CD1c-positive myeloid dendritic cell (primary cell): ENCODE measurements at regions not wholly inside any gene's neighbourhood (a gene's known extent, or its start where the extent isn't known, plus 50 kb on each side); places are given as distances from the start of the nearest gene placed in this dataset.

Experiments used
- DNase-seq: peaks from one replicate; pipeline ENCODE4 v3.0.0-alpha.2; 2016; ENCODE audit errors: extremely low spot score

DNA sequence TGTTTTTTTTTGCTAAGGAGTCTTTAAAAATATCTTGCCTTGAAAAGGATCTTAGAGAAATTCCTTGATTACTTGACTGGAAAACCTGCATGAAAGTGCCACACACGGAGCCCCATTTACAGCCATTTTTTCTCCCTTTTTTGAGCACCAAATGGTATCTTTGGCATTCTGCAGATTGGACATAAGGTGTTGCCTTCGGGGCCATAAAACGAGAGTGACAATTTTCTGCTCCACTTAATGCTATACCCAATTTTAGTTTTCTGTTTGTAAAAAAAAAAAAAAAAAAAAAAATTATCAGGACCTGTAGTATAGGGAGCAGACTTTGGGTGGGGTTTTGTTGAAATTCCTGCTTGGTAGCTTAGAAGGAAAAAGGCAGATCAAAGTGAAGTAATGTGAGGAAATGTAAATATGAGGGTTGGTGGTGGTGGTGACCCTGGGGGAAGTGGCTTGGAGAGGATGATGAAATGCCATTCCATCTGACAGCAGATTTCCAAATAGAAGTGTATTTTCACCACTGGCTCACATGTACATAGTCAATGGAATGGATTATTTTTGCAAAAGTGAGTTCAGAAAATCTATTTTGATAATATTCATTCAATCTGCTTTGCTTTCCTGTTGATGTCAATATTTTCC lies 212.1 kb upstream of the SOX4 start:
- no peak for DNase-seq

DNA sequence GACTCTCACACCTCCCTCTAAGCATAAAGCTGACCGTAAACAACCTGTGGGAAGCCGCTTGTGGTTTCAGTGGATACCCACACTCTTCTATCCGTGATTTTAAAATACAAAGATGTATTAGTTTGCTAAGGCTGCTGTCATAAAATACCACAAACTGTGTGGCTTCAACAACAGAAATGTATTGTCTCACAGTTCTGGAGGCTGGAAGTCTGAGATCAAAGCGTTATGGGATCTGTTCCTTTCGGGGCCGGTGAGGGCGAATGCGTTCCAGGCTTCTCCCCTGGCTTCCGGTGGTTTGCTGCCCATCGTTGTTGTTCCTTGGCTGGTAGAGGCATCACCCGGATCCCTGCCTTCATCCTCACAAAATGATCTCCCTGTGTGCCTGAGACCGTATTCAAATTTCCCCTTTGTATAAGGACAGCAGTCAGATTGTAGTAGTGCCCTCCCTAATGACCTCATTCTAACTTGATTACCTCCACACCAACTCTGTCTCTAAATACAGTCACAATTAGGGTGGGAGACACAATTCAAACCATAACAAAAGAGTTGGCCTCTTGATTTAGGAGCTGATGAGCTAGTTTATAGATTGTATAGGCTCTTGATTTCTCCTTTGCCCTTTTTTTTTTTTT lies 210.6 kb upstream of the SOX4 start:
- DNase-seq, result no peak

DNA sequence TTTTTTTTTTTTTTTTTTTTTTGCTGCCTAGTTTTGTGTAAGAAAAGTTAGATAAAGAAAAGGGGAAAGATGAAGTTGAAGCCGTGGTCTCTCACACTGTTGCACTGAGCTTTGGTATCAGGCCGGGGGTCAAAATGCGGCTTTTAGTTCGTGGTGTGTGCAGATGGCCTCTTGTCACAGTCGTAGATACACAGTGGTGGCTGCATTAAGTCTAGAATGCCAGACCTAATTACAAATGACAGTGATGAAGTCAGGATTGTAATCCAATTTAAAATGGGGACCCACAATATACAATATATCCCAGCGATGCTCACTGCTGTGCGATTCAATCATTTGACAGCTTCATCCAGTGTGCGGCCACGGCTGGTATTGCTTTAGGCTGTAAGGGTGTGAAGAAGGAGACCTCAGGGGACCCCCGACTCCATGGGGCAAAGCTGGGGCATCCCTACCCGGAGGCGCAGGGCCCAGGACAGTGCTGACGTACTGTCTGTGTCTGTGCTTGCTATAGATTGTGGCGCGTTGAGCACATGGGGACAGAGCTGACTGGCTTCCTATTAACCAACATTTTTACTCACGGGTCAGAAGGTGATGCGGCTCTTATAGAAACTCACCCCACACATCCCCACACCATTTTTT lies 210.0 kb upstream of the SOX4 start:
- no peak for DNase-seq

DNA sequence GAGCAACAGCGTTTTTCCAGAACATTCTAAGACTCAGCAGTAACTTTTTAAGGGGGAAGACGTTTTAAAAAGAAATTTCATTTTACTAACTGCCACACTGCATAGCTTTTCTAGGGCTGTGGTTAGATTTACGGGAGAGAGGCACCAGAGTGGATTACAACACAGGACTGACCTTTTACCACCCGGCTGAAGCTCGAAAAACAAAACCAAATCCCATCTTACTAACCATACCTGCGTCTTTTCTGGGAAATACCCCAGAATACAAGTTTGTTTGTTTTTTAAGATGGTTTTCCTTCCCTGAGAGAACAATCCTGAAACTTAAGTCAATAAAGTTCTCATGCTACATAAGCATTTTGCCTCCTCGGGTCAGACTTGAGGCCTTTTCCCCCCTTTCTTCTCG lies 209.3 kb upstream of the SOX4 start:
- DNase-seq, result no peak

DNA sequence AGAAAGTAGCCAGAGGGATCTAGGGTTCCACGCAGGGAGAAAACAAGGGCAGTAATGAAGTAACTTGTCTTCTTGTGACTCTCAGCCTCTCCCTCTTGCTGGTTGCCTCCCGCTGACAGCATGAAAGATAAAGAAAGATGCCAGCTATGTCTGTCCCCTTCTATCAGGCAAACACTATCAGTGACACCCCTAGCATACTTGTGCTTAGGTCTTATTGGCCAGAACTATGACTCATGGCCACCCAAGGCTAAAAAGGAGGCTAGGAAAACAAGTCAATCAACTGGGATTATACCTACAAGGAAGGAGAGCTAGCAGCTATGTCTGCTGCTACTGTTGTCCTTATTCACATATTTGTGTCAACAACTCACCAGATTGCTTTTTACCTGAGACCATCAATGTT lies 206.8 kb upstream of the SOX4 start:
- DNase-seq, result no peak

DNA sequence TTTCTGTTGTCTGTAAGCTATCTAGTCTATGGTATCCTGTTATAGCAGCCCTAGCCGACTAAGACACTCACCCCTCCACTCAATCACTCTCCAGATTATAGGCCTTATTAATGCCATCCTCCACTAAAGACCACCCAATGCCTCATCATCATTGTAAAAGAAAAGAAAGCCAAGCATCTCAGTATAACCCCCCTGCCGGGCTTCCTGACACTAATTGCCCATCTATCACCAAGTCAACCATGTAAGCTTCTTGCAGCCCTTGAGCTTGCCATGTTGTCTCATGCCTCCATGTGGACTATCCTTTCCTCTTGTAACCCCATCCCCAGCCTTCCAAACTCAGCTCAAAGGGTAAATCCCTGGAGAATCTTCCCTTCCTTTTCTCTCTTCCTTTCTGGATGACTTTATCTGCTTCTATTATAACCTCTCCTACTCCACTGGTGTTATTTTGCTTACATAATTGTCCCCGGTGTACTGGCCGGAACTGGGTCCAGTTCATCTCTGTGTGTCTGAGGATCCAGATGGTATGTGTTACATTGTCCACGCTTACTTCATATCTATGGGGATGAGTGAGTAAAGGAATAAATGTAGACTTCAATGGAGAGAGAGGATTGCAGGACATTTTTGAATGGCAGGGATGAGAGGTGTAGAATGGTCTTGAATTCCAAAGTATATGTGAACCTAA lies 202.9 kb upstream of the SOX4 start:
- no peak for DNase-seq

DNA sequence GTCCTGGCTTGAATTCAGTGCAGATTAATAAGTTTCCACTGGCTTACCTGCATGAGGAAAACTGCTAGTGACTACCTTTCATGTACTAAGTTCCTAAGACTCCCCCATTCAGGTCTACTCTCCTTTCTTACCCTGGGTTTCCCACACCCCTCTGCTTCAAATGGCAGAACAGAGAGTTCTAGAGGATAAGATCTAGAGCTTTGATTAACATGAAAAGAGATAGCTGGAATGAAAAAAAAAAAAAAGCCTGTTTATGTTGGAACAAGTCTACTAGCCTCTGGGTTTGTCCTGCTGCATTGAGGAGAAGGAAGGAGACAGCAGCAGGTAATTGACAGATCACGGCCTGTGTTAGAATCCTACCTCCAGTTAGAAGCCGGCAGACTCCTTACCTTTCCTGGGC lies 201.4 kb upstream of the SOX4 start:
- DNase-seq, result no peak

DNA sequence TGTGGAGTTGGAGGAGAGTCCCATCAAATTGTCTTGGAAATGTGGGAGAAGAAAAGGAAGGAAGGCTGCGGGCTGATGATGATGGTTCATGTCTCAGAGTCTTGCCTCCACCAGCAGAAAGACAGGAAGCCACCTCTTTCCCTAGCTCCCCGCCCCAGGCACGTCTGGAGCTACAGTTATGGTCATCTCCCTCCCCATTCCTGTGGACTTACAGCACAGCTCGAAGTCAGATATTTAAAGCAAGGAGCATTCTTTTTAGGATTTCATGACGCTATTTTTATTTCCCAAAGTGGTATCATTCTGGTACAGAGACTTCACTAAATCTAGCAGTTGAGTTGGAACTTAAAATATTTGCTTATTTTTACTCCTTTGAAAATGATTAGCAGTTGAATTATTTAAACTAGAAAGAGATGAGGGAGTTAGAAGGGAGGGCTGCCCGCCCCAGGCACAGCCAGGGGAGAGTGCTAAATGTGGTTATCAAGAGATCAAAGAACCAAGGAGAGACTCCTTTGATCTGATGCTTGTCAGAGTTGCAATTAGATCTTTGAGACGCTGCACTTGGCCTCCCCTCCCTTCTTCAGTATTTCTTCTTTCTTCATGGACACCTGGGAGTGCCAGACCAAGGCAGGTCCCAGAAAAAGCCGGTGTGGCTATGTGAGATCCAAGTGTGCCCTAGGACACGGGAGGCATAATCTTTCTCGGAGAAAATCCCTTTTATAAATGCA lies 199.9 kb upstream of the SOX4 start:
- DNase-seq, result no peak

DNA sequence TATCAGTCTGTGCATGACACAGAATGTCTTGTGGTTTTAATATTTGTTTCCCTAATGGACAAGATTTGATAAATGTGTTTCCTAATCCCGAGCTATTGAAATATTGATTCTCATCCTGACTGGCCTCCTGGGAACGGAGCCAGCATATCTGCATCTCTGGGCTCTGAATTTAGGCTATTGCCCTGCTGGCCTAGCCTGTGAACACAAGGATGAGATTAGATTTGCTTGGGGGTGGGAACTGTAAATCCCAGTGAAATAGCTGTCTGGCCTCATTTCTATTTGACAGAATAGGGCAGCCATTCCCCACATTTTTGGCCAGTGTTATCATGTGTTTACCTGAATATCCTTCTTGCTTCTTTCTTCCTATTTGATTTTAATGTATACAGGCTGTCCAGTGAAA lies 198.4 kb upstream of the SOX4 start:
- no peak for DNase-seq

DNA sequence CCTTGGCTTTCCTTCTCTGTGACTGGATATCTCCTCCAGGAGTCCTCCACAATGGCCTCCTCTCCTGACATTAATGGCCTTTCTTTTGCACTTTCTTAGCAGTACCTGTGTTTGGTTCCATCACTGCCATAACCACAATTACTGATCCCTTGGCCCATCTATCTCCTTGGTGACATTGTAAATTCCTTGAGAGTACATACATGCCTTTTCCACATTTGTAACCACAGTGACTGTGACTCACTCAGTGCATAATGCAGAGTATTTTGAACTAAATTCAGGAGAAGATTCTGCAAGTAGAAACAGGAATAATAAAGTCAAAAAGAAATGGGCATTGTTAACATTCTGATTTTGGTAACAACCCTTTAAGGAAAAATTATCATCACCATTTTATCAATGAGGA lies 197.2 kb upstream of the SOX4 start:
- DNase-seq, result no peak

DNA sequence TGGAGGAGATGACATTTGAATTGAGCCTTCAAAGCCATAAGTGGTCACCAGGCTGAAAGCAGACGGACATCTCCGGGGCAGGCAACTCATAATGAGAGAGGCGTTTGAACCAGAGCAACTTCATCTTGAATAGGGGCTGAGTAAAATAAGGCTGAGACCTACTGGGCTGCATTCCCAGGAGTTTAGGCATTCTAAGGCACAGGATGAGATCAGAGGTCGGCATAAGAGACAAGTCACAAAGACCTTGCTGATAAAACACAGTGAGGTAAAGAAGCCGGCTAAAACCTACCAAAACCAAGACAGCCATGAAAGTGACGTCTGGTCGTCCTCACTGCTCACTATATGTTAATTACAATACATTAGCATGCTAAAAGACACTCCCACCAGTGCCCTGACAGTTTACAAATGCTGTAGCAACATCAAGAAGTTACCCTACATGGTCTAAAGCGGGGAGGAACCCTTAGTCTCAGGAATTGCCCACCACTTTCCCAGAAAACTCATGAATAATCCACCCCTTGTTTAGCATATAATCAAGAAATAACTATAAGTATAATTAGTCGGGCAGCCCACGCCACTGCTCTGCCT lies 194.7 kb upstream of the SOX4 start:
- DNase-seq, result no peak

DNA sequence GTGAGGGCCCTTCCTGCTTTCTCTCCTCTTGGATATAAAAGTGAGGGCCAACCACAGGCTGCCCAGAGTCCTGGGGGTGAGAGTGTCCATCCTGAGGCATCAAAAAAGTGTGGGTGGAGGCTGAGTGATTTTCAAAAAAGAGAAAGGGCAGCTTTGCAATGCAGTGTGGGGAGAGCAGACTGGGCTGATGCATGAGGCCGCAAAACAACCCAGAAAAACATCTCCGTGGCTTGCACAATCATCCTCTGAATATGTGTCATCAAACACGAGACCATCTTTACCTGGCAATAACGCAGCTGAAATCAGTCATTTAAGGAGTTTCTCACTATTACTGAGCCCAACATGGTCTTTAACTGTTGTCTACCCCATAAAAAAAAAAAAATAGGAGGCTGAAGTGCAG lies 191.2 kb upstream of the SOX4 start:
- DNase-seq, result no peak

DNA sequence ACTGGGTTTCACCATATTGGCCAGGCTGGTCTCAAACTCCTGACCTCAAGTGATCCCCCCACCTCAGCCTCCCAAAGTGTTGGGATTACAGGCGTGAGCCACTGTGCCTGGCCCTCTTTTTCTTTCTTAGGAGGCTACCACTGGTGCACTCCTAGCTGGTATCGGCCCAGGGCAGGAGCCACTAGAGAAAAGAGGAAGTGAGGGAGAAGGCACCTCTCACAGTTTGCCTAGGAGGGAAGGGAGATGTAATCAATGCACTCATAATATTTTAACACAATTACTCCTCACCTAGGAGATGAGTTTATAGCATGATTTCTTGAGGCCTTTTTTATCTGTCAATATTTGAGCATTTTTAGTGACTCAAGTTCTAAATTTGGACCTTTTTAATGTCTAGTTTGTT lies 189.0 kb upstream of the SOX4 start:
- DNase-seq, result peak; percentile 18

DNA sequence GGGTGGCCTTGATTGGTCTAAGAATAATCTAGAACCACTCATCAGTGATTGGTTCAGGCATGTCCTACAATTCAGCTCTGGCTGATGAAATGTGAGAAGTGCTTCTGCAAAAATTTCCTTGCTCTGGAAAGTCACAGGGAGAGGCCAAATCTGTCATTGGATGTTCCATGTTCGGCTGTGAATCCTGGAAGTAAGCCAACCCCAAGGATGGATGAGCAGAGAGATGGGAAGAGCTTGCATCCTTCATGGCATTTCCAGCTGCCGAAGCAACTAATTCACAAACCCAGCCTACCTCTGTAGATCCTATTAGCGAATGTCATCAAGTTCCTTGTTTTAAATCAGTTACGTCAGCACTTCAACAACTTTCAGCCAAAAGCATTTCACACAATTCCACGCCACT lies 187.2 kb upstream of the SOX4 start:
- no peak for DNase-seq

DNA sequence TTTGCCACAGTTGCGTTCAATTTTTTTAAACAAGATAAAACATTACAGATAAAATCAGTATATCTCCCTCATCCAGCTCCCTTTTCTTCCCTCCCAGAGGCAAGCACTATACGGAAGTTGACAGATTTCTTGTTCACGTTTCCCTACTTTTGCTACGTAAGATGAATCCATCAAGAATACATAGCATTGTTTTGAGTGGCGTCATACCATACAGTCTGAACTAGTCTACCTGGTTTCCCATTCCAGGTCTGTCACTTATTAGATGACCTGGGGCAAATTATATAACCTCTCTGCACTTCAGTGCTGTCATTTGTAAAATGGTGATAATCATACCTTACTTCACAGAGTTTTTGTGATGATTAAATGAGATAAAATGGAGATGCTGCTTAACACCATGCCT lies 184.3 kb upstream of the SOX4 start:
- DNase-seq, result no peak

DNA sequence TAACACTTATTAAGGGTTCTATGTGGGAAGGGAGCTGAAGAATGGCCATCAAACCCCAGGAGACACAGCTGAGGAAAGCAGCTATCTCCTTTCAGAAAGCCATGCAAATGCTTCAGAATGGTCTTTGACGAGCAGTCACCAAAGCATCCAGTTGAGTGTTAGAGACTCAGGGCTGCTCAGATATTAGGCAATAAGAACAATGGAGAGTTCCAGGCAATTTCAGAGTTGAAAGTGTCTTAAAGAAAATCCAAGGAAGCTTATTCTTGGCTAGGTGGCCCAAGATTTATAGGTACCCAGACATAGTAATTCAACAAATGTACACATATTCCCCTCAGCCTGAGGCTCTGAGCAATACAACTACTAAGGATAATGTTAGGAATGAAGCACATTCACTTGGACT lies 180.1 kb upstream of the SOX4 start:
- DNase-seq, result no peak

DNA sequence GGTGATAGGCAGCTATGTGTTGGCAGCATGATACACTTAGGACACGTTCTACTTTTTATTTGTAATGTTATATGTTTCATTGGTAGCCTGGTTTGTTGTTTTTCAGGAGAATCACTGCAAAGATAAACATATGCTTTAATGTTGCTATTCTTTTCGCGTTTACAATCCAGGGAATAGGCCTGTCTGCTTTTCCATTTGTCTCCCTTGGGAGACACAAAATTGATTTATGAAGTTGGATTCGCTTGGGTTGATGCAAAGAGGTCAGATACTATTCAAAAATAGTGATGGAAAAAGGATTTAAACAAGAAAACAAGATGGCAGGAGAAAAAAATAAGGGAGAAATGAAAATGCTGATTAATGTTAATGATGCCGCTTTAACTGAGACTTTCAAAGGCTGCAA lies 179.5 kb upstream of the SOX4 start:
- no peak for DNase-seq

DNA sequence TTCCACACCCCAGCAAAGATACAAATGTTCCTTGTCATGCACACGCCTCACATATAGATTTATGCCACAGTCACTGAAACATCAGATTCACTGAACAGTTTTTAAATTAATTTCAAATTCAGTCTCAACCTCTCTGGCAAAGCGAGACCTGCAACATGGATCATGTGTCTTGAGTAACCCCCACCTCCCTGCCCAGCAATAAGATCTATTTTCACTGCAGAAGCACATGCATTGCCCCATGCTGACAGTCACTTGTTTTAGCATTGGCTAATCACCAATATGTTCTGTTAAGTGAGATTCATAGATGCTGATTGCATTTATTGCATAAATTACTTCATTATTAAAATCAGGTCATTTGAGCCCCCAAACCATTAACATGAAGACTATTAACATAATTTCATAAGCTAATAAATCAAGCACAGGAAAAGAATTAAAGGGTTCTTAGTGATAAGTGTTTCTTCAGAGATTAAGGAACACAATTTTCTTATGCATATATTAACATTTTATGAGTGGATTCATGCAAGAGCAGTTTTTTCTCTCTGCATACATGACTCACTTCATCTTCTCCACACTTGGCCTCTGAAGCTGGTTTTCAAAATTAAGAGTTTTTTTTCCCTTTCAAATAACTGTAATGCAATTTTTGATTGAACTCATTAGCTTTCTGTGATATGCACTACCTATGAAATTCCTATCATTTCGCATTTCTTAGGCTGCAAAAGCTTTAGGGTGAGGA lies 173.2 kb upstream of the SOX4 start:
- no peak for DNase-seq

DNA sequence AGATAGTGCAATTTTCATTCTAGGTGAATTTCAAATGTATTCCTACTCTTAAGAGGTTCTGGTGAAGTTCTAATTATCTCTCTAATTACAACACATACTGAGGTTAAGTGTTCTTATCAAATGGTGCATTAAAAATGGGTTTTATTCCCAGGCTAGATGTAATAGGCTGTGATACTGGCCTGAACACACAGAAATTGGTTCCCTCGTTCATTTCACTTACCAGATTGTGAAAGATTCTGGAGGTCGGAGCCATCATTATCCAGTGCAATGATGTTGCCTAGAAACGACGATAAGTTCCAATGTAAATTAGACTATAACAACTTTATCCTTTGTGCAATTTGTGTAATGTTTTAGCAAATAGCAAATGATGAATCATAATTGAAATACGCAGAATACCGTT lies 172.6 kb upstream of the SOX4 start:
- DNase-seq, result no peak

DNA sequence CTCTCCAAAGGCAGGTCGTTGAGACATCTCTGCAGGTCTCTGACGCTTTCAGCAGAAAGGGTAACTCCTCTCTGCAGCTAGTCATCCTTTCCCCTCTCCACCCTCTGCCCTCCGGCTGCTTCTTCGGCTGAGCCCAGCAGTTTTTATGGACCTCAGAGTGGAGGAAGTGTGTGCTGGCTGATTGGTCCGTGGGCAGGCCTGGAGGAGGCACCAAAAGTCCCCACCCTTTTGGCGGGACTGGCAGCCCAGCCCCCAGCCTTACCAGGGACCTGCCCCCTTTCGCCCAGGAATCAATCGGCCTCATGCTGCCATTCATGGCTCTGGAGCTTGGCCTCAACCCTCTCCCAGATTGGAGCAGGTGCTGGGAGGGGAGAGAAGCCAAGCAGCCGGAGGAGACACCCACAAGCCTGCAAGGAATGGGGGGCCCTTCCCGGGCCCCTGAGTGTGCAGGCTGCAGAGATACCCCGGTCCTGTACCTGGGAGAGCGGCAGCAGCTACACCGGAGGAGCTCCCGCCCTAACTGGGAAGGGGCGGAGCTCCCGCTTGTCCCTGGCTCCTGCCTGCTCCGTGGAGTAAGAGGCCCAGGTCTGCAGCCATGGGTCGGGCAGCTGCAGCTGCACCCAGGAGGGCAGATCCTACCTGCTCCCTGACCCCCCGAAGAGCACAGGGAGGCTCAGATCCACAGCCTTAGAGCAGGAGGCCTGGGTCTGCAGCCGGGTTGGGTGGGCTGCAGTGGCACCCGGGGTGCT lies 170.3 kb upstream of the SOX4 start:
- DNase-seq, result no peak
